ENCODE measurements at regions not wholly inside any gene's neighbourhood (a gene's known extent, or its start where the extent isn't known, plus 50 kb on each side); places are given as distances from the start of the nearest gene placed in this dataset.

- TF ChIP-seq REST (IDR thresholded peaks at IDR 0.05; ENCODE audit: low read depth) (no peak), RAD21 (IDR thresholded peaks at IDR 0.05; ENCODE audit: low read depth) (no peak), YY1 (IDR thresholded peaks at IDR 0.05; ENCODE audit: low read depth) (no peak), EP300 (IDR thresholded peaks at IDR 0.05; ENCODE audit: borderline replicate concordance) (no peak), MAX (IDR thresholded peaks at IDR 0.05) (no peak), ZBTB7A (IDR thresholded peaks at IDR 0.05; ENCODE audit: low read depth) (no peak), EGR1 (IDR thresholded peaks at IDR 0.05) (no peak), TAF1 (IDR thresholded peaks at IDR 0.05; ENCODE audit: low read depth) (no peak), TCF12 (IDR thresholded peaks at IDR 0.05; ENCODE audit: low read depth) (no peak)
These were observed 195.7 kb upstream of the SASH1 start for GRCh38 chr6:148146717-148147462.

GRCh38 chr6:148147463-148147830 is 195.2 kb upstream of the SASH1 start:
- TF ChIP-seq TCF12 (IDR thresholded peaks at IDR 0.05; ENCODE audit: low read depth) (no peak), ZBTB7A (IDR thresholded peaks at IDR 0.05; ENCODE audit: low read depth) (no peak), REST (IDR thresholded peaks at IDR 0.05; ENCODE audit: low read depth) (no peak), RAD21 (IDR thresholded peaks at IDR 0.05; ENCODE audit: low read depth) (no peak), MAX (IDR thresholded peaks at IDR 0.05) (no peak), CREB1 (IDR thresholded peaks at IDR 0.05; ENCODE audit: low read depth) (no peak), EP300 (IDR thresholded peaks at IDR 0.05; ENCODE audit: borderline replicate concordance) (no peak), NFIC (IDR thresholded peaks at IDR 0.05) (no peak), USF1 (IDR thresholded peaks at IDR 0.05) (no peak), TAF1 (IDR thresholded peaks at IDR 0.05; ENCODE audit: low read depth) (no peak), TEAD4 (IDR thresholded peaks at IDR 0.05) (no peak), FOXM1 (IDR thresholded peaks at IDR 0.05; ENCODE audit: borderline replicate concordance, low read depth) (no peak), CEBPB (IDR thresholded peaks at IDR 0.05) (no peak), EGR1 (IDR thresholded peaks at IDR 0.05) (no peak), YY1 (IDR thresholded peaks at IDR 0.05; ENCODE audit: low read depth) (no peak)

GRCh38 chr6:148151896-148152643 is 190.6 kb upstream of the SASH1 start:
- no peak for TF ChIP-seq ZBTB7A (IDR thresholded peaks at IDR 0.05; ENCODE audit: low read depth)
- TF ChIP-seq MAX (IDR thresholded peaks at IDR 0.05), result no peak
- TF ChIP-seq CREB1 (IDR thresholded peaks at IDR 0.05; ENCODE audit: low read depth), result no peak
- TF ChIP-seq CEBPB (IDR thresholded peaks at IDR 0.05), result no peak
- no peak for TF ChIP-seq TEAD4 (IDR thresholded peaks at IDR 0.05)
- no peak for TF ChIP-seq RAD21 (IDR thresholded peaks at IDR 0.05; ENCODE audit: low read depth)
- no peak for TF ChIP-seq EGR1 (IDR thresholded peaks at IDR 0.05)
- no peak for TF ChIP-seq USF1 (IDR thresholded peaks at IDR 0.05)
- TF ChIP-seq YY1 (IDR thresholded peaks at IDR 0.05; ENCODE audit: low read depth), result no peak
- no peak for TF ChIP-seq TCF12 (IDR thresholded peaks at IDR 0.05; ENCODE audit: low read depth)
- TF ChIP-seq NFIC (IDR thresholded peaks at IDR 0.05), result no peak
- TF ChIP-seq EP300 (IDR thresholded peaks at IDR 0.05; ENCODE audit: borderline replicate concordance), result no peak
- no peak for TF ChIP-seq FOXM1 (IDR thresholded peaks at IDR 0.05; ENCODE audit: borderline replicate concordance, low read depth)
- no peak for TF ChIP-seq REST (IDR thresholded peaks at IDR 0.05; ENCODE audit: low read depth)
- TF ChIP-seq TAF1 (IDR thresholded peaks at IDR 0.05; ENCODE audit: low read depth), result no peak

All from Ishikawa (cell line).